Activated naive CD8-positive, alpha-beta T cell (primary cell): ENCODE measurements at regions not wholly inside any gene's neighbourhood (a gene's known extent, or its start where the extent isn't known, plus 50 kb on each side); places are given as distances from the start of the nearest gene placed in this dataset.
A peak's percentile ranks its signal among the peaks of the same experiment; 100 is the strongest.

ENCODE experiments used
- H3K27ac Mint-ChIP-seq: one replicate; pipeline ENCODE4 v1.8.0; 2021; ENCODE audit warnings: mixed read lengths
- H3K27me3 Mint-ChIP-seq: one replicate; pipeline ENCODE4 v1.8.0; 2021; ENCODE audit warnings: mixed read lengths
- H3K36me3 Mint-ChIP-seq: one replicate; pipeline ENCODE4 v1.8.0; 2021; ENCODE audit warnings: mixed read lengths
- H3K4me1 Mint-ChIP-seq: one replicate; pipeline ENCODE4 v1.8.0; 2021; ENCODE audit warnings: low read depth, mixed read lengths
- H3K4me3 Mint-ChIP-seq: one replicate; pipeline ENCODE4 v1.8.0; 2021; ENCODE audit warnings: mild to moderate bottlenecking, mixed read lengths
- H3K9me3 Mint-ChIP-seq: one replicate; pipeline ENCODE4 v1.8.0; 2021; ENCODE audit warnings: low read depth, mixed read lengths

GRCh38 chr2:191593622-191594385 lies 84.1 kb upstream of the NABP1 start:
- no peaks in the 10 kb centered on the region for H3K27me3 Mint-ChIP-seq
- no peaks in the 10 kb centered on the region for H3K9me3 Mint-ChIP-seq
- no peak overlapping the region for H3K4me3 Mint-ChIP-seq
- H3K36me3 Mint-ChIP-seq, result no peaks in the 10 kb centered on the region
- H3K4me1 Mint-ChIP-seq, result no peaks in the 10 kb centered on the region
- H3K27ac Mint-ChIP-seq, result no peak overlapping the region

GRCh38 chr2:191597186-191597751 lies 80.7 kb upstream of the NABP1 start:
- Mint-ChIP-seq H3K4me1 (no peaks in the 10 kb centered on the region), H3K27me3 (no peaks in the 10 kb centered on the region), H3K4me3 (no peak overlapping the region), H3K27ac (no peak overlapping the region), H3K9me3 (no peaks in the 10 kb centered on the region), H3K36me3 (no peaks in the 10 kb centered on the region)

- no peaks in the 10 kb centered on the region for H3K9me3 Mint-ChIP-seq
- H3K27me3 Mint-ChIP-seq, result no peaks in the 10 kb centered on the region
- no peak overlapping the region for H3K4me3 Mint-ChIP-seq
- H3K27ac Mint-ChIP-seq, result no peak overlapping the region
- no peaks in the 10 kb centered on the region for H3K36me3 Mint-ChIP-seq
- H3K4me1 Mint-ChIP-seq, result no peaks in the 10 kb centered on the region
Observed at GRCh38 chr2:191598296-191598695, 79.6 kb upstream of the NABP1 start.

- H3K4me1 Mint-ChIP-seq, result no peaks in the 10 kb centered on the region
Observed at GRCh38 chr2:191601060-191601459, 76.9 kb upstream of the NABP1 start.

GRCh38 chr2:191604154-191604553 lies 73.8 kb upstream of the NABP1 start:
- Mint-ChIP-seq H3K4me1 (no peaks in the 10 kb centered on the region), H3K36me3 (no peaks in the 10 kb centered on the region), H3K27ac (no peak overlapping the region), H3K9me3 (no peaks in the 10 kb centered on the region), H3K4me3 (no peak overlapping the region), H3K27me3 (no peaks in the 10 kb centered on the region)

More at GRCh38 chr2:191601060-191601459, 76.9 kb upstream of the NABP1 start:
- no peaks in the 10 kb centered on the region for H3K27me3 Mint-ChIP-seq
- no peak overlapping the region for H3K27ac Mint-ChIP-seq
- no peak overlapping the region for H3K4me3 Mint-ChIP-seq
- H3K36me3 Mint-ChIP-seq, result no peaks in the 10 kb centered on the region
- no peaks in the 10 kb centered on the region for H3K9me3 Mint-ChIP-seq

- Mint-ChIP-seq H3K27ac (no peak overlapping the region), H3K9me3 (no peaks in the 10 kb centered on the region), H3K36me3 (no peaks in the 10 kb centered on the region), H3K4me1 (no peaks in the 10 kb centered on the region), H3K4me3 (no peak overlapping the region), H3K27me3 (no peaks in the 10 kb centered on the region)
Observed at GRCh38 chr2:191607096-191607495, 70.8 kb upstream of the NABP1 start.

- no peak overlapping the region for H3K27ac Mint-ChIP-seq
- H3K27me3 Mint-ChIP-seq, result no peaks in the 10 kb centered on the region
- H3K4me1 Mint-ChIP-seq, result peaks cover 4% of the 10 kb centered on the region
- no peaks in the 10 kb centered on the region for H3K9me3 Mint-ChIP-seq
- no peak overlapping the region for H3K4me3 Mint-ChIP-seq
- H3K36me3 Mint-ChIP-seq, result no peaks in the 10 kb centered on the region
Observed at GRCh38 chr2:191610756-191611155, 67.2 kb upstream of the NABP1 start.

- Mint-ChIP-seq H3K36me3 (no peaks in the 10 kb centered on the region), H3K27me3 (no peaks in the 10 kb centered on the region), H3K27ac (no peak overlapping the region), H3K9me3 (no peaks in the 10 kb centered on the region), H3K4me3 (no peak overlapping the region), H3K4me1 (peaks cover 12% of the 10 kb centered on the region)
Observed at GRCh38 chr2:191611614-191612013, 66.3 kb upstream of the NABP1 start.

- Mint-ChIP-seq H3K36me3 (no peaks in the 10 kb centered on the region), H3K9me3 (no peaks in the 10 kb centered on the region), H3K4me1 (peaks cover 16% of the 10 kb centered on the region), H3K27ac (no peak overlapping the region), H3K4me3 (no peak overlapping the region), H3K27me3 (no peaks in the 10 kb centered on the region)
Observed at GRCh38 chr2:191612496-191612895, 65.4 kb upstream of the NABP1 start.

- H3K4me3 Mint-ChIP-seq, result no peak overlapping the region
- H3K36me3 Mint-ChIP-seq, result no peaks in the 10 kb centered on the region
- no peak overlapping the region for H3K27ac Mint-ChIP-seq
- H3K27me3 Mint-ChIP-seq, result no peaks in the 10 kb centered on the region
- H3K4me1 Mint-ChIP-seq, result peaks cover 38% of the 10 kb centered on the region
- H3K9me3 Mint-ChIP-seq, result no peaks in the 10 kb centered on the region
Observed at GRCh38 chr2:191614759-191615158, 63.2 kb upstream of the NABP1 start.

- H3K4me3 Mint-ChIP-seq, result no peak overlapping the region
- H3K27ac Mint-ChIP-seq, result peak overlapping the region; percentile 34
Observed at GRCh38 chr2:191615596-191615995, 62.3 kb upstream of the NABP1 start.

GRCh38 chr2:191617575-191617974 lies 60.4 kb upstream of the NABP1 start:
- Mint-ChIP-seq H3K4me1 (peaks cover 54% of the 10 kb centered on the region), H3K27me3 (no peaks in the 10 kb centered on the region), H3K36me3 (peaks cover 6% of the 10 kb centered on the region), H3K27ac (peak overlapping the region; percentile 97), H3K9me3 (peaks cover 3% of the 10 kb centered on the region), H3K4me3 (peak overlapping the region; percentile 59)

More at GRCh38 chr2:191615596-191615995, 62.3 kb upstream of the NABP1 start:
- peaks cover 44% of the 10 kb centered on the region for H3K4me1 Mint-ChIP-seq
- H3K9me3 Mint-ChIP-seq, result peaks cover 3% of the 10 kb centered on the region
- peaks cover 4% of the 10 kb centered on the region for H3K36me3 Mint-ChIP-seq
- no peaks in the 10 kb centered on the region for H3K27me3 Mint-ChIP-seq

- no peaks in the 10 kb centered on the region for H3K27me3 Mint-ChIP-seq
Observed at GRCh38 chr2:191618046-191618780, 59.7 kb upstream of the NABP1 start.

GRCh38 chr2:191618786-191619185 lies 59.1 kb upstream of the NABP1 start:
- no peaks in the 10 kb centered on the region for H3K27me3 Mint-ChIP-seq
- peak overlapping the region; percentile 97 for H3K27ac Mint-ChIP-seq
- peaks cover 3% of the 10 kb centered on the region for H3K9me3 Mint-ChIP-seq
- H3K4me3 Mint-ChIP-seq, result peak overlapping the region; percentile 59
- peaks cover 7% of the 10 kb centered on the region for H3K36me3 Mint-ChIP-seq
- peaks cover 60% of the 10 kb centered on the region for H3K4me1 Mint-ChIP-seq

More at GRCh38 chr2:191618046-191618780, 59.7 kb upstream of the NABP1 start:
- Mint-ChIP-seq H3K27ac (peak overlapping the region; percentile 97), H3K4me1 (peaks cover 55% of the 10 kb centered on the region), H3K9me3 (peaks cover 3% of the 10 kb centered on the region), H3K36me3 (peaks cover 6% of the 10 kb centered on the region), H3K4me3 (peak overlapping the region; percentile 59)

GRCh38 chr2:191620144-191620543 lies 57.8 kb upstream of the NABP1 start:
- Mint-ChIP-seq H3K27ac (peak overlapping the region; percentile 87), H3K4me1 (peaks cover 71% of the 10 kb centered on the region), H3K9me3 (peaks cover 3% of the 10 kb centered on the region)

More at GRCh38 chr2:191620144-191620543, 57.8 kb upstream of the NABP1 start:
- Mint-ChIP-seq H3K36me3 (peaks cover 9% of the 10 kb centered on the region), H3K27me3 (no peaks in the 10 kb centered on the region), H3K4me3 (peak overlapping the region; percentile 36)
